Stimulated activated CD4-positive, alpha-beta T cell treated with anti-CD3 and anti-CD28 coated beads, Interleukin-4, amount 100 ng/mL, for 4 hours (primary cell): ENCODE measurements at regions not wholly inside any gene's neighbourhood (a gene's known extent, or its start where the extent isn't known, plus 50 kb on each side); places are given as distances from the start of the nearest gene placed in this dataset.
A peak's percentile ranks its signal among the peaks of the same experiment; 100 is the strongest.
"Not testable (repeated sequence)": the region's sequence is repeated elsewhere in the genome, so short reads cannot be mapped to it uniquely, and the experiment has no call there.

Experiments used
- DNase-seq, 2 experiments: peaks; one replicate each; pipeline ENCODE4 v3.0.0-alpha.2; 2020

DNA sequence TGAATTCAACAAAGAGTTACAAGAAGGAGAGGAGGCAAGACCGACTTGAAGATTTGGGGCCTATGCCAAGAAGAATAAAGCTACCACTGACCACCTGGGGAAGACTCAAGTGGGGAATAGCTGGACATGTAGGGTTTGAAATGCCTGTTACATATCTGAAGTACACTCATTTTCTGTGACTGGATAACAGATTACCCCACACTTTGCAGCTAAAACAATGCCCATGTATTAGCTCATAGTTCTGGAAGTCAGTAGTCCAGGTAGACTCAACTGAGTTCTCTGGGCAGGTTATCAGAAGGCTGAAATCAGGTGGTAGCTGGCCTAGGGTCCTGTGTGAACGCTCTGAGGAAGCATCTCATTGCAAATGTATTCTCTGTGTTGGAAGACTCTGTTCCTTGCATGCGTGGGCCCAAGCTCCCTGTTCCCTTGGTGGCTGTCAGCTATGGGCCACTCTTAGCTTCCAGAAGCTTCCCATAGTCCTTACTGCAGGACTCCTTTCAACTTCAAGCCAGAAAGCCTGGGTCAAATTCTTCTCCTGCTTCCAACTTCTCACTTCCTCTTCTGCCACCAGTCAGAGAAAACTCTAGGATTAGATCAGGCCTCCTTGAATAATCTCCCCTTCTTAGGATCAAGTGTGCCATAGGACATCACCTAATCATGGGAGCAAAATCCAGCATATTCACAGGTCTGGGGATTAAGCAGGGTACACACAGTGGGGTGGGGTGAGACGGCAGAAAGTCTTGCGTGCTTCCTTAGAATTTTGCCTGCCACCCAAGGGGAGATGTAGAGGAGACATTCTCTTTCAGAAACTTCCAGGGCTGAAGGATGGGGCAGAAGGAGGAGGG, 187.8 kb downstream of the SHQ1 start:
- DNase-seq: no peak

DNA sequence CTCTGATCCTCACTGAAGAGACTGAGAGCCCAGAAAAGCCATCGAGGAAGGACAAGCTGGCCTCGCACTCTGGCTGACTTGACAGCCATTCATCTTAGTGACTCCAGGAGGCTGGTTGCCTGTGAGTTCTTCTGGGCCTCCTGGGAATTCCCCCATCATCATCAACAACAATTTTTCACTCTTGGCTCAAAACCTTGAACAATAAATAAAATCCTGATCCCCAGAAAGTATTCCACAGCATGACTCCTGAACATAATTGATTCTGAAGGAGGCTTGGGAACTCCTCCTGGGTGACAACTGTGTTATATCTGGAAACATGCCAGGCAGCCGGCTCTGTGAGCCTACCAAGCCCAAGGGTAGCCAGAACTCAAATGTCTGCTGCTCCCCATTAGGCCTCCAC, 188.6 kb downstream of the SHQ1 start:
- no peak for DNase-seq

DNA sequence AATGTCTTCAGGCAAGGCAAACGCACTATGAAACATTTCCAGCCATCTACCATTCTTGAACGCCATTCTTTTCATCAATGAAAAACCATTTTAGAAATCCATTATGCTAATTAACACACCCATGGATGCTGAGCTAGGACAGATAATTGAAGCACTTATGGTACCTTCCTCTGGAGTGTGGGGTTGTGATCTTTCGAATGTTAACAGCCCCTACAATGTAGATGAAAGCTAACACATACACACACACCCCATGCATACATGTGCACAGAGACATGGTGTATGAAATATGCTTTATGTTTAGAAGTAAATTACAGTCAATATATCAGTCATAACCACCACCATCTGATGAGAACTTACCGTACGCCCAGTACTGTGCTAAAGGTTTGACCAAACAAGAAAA, 189.1 kb downstream of the SHQ1 start:
- no peak for DNase-seq

- no peak for DNase-seq
These were observed 189.7 kb downstream of the SHQ1 start for GRCh38 chr3:72658466-72659100.

- DNase-seq: peak; percentile 11 to 50
These were observed 190.6 kb downstream of the SHQ1 start for GRCh38 chr3:72657666-72658065.

- no peak for DNase-seq
These were observed 192.5 kb downstream of the SHQ1 start for GRCh38 chr3:72655723-72656122.

DNA sequence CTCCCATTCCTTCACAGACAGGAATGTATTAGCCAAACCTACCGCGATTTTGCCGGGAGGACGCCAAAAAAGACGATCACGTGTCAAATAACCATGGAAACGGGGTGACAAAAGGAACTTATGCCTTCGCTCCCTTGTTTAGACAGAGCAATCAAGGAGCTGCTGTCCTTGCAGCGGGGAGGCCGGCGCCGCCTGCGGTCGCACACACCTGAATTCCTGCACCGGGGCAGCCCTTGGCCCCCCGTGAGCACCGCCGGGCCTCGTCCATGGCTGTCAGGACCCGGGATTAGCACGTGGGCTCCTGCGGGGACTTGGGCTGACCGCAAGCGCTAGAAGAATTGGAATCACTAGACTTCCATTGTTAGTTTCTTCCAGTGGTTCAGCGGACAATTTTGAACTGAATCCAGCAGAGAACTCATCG, 193.1 kb downstream of the SHQ1 start:
- DNase-seq: no peak

- no peak for DNase-seq
These were observed 195.8 kb downstream of the SHQ1 start for GRCh38 chr3:72652395-72652794.

- DNase-seq: no peak
These were observed 196.7 kb downstream of the SHQ1 start for GRCh38 chr3:72651498-72651897.

GRCh38 chr3:72646263-72646662, 202.0 kb downstream of the SHQ1 start:
- no peak for DNase-seq

- DNase-seq: not testable (repeated sequence)
These were observed 204.6 kb downstream of the SHQ1 start for GRCh38 chr3:72643635-72644034.

DNA sequence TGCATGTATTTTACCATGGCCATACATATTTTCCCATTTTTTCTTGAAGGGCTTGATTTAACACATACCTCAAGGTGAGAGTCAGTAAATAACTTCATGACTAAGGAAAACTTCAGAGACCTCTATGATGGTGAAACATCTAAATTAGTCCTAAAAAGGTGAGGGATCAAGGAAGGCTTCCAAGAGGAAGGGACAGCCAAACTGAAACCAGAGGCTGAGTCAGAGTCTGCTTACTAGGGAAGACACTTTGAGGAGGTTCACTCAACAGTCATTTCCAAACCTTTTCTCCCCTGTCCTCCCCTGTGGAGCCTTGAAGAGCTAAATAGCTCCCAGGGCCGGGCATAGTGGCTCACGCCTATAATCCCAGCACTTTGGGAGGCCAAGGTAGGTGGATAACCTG, 206.6 kb downstream of the SHQ1 start:
- DNase-seq: no peak

GRCh38 chr3:72641072-72641471, 207.2 kb downstream of the SHQ1 start:
- DNase-seq: no peak

DNA sequence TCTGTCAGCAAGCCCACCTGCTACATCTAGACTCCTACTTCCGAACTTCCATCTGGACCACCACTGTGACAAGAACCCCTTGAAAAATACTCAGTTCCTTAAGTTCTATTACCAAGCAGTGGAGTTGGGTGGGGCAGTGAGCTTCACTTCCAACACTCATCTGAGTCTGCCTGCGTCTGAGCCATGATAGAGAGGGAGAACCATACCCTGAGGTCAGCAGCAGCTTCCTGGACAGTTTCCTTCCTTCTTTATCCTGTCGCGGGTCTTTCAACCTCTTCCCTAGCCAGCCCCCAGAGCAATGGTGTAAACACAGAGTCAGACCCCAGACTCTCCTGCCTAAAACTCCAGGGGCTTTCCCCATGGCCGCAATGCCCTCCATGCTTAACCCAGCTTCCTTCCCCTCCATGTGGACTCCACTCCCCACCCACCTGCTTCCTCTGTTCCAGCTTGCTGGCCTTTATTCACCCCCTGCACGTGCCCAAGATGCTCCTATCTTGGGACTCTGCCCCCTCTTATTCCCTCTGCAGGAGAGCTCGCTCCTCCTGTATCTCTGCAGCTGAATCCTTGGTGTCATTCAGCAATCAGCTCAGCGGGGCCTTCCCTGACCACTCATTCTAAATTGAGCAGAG, 211.2 kb downstream of the SHQ1 start:
- no peak for DNase-seq

DNA sequence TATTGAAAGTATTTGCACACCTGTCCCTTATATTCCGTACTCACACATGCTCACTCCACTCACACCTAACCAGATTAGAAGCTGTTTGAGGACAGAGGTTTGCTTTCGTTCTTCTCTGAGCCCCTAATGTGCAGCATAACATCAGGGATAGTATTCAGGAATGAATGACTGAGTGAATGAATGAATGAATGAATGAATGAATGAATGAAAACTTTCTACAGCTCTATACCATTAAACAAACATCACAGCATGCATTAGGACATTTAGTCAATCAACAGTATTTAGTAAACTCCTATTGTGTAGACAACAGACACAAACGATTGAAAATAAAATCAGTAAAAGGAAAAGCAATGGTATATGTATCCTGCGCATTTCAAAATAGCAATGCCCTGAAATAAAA, 212.7 kb downstream of the SHQ1 start:
- no peak for DNase-seq

DNA sequence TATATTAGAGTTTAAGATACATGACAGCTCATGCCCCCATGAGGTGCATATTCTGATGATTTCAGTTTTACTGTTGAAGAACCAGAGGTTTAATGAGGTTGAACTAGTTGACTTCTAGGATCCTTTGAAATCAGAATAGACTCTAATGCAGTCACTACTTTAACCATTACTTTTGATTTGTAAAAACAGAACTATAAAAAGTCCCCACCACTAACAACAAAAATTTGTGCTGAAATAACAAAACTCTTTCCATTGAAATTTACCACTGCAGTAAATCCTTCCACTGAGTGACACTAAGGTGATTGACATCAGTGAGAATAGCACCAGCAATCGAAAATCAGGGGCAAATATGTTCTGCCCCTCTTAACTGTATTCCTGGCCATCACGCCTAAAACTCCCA, 214.1 kb downstream of the SHQ1 start:
- no peak for DNase-seq

GRCh38 chr3:72633534-72633933, 214.7 kb downstream of the SHQ1 start:
- no peak for DNase-seq

GRCh38 chr3:72633121-72633520, 215.1 kb downstream of the SHQ1 start:
- no peak for DNase-seq

- DNase-seq: no peak
These were observed 216.1 kb downstream of the SHQ1 start for GRCh38 chr3:72632129-72632528.

- DNase-seq: no peak
These were observed 217.3 kb downstream of the SHQ1 start for GRCh38 chr3:72630969-72631344.

DNA sequence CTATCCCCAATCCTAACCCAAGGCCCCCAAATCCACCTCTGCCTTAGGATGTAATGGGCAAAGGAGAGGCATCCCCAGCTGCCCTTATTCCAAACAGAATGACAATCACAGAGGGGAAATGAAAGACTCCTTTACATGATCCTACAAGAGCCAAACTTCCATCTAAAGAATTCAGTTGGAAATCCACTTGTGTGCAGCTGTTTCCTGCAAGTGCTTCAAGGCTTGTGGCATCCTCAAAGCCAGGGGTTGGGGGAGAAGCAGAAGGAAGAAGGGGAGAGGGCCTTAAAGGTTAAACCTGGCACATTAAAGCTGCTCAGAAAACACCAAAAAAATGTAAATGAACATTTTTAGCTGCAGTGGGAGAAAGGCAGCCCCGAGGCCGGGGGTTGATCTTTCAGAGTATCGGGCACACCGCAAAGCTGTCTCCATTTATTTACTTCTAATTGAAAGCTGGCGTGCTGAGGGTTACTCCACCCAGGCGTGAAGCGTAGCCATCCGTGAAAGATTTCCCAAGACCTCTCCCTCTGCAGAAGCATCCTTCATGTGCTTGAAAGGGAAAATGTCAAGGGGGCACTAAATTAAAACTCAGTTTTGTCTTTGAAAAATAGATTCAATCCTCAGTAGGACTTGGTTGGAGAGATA, 217.8 kb downstream of the SHQ1 start:
- DNase-seq: no peak

DNA sequence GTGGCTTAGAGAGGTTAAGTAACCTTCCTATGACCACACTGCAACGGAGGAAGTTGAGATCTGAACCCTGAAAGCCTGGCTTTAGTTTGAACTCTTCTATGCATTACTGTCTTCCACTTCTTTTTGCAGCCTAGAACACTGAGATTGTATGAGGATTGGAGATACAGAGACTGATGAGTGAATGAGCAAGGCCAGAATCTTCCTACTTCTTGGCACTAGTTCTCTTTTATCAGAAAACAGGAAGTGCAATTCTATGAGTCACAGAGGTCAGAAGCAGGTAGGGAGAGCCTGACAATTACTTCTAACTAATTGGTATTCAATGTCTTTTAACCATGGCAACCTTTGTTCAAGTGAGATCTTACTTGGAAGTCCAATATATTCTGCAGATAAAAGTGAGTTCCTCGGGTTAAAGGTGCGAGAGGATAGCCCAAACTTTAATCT, 219.0 kb downstream of the SHQ1 start:
- DNase-seq: no peak

DNA sequence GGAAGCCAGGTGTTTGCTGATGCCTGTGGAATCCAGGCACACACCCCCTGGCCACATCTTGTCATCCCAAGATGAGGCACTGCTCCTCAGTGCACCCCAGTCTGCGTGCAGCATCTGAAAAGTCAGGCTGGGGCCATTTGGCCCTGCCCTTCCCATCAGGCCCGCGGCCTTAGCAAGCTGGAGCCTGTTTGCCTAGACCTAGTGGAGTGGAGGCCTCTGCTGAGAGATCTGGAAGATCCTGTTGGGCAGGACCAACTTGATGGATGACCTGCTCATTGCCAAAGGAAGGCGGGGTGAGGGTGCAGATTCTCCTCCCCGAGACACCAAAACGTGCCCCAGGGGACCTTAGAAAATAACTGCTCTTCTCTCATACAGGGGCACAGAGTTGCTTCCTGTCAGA, 220.2 kb downstream of the SHQ1 start:
- DNase-seq: no peak

DNA sequence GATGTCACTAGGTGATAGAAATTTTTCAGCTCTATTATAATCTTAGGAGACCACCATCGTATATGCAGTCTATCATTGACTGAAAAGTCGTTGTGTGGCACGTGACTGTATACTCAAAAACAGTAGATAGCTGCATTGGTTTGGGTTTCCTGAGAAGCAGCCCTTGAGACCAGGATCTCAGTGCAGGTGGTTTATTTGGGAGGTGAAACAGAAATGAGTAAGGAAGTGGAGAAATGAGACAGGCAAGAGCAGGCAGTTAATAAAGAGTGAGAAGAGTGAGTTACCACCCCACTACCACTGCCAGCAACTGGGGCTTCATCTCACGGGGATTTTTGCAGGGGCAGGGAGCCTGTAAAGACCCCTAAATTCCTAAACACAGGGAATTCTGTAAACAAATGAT, 221.0 kb downstream of the SHQ1 start:
- no peak for DNase-seq
